Fibroblast of skin of left quadriceps (primary cell): ENCODE measurements at regions not wholly inside any gene's neighbourhood (a gene's known extent, or its start where the extent isn't known, plus 50 kb on each side); places are given as distances from the start of the nearest gene placed in this dataset.
"Not testable (repeated sequence)": the region's sequence is repeated elsewhere in the genome, so short reads cannot be mapped to it uniquely, and the experiment has no call there.

Source experiments
- DNase-seq, 2 experiments: peaks; one replicate each; pipeline ENCODE4 v3.0.0-alpha.2; 2013; ENCODE audit warnings: low read depth in 2 of 2

DNA sequence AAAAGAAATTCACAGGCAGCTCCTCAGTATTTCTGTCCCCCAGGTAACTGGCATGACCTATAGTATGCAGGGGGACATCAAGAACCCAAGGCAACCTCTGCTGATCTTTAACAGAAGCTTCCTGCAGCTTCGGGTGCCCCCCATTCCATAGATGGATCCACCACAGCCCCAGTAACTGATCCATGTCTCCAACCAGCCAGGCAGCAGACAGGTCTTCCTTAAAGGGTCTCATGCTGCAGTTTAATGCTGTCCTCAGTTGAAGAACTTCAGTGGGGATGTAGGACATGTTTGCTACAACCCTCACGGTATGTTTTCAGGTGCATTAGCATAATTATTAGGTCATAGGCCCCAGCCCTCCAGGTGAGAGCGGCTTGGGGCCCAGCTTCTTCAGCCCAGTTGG, 90.9 kb upstream of the OLIG2 start:
- DNase-seq = no peak

DNA sequence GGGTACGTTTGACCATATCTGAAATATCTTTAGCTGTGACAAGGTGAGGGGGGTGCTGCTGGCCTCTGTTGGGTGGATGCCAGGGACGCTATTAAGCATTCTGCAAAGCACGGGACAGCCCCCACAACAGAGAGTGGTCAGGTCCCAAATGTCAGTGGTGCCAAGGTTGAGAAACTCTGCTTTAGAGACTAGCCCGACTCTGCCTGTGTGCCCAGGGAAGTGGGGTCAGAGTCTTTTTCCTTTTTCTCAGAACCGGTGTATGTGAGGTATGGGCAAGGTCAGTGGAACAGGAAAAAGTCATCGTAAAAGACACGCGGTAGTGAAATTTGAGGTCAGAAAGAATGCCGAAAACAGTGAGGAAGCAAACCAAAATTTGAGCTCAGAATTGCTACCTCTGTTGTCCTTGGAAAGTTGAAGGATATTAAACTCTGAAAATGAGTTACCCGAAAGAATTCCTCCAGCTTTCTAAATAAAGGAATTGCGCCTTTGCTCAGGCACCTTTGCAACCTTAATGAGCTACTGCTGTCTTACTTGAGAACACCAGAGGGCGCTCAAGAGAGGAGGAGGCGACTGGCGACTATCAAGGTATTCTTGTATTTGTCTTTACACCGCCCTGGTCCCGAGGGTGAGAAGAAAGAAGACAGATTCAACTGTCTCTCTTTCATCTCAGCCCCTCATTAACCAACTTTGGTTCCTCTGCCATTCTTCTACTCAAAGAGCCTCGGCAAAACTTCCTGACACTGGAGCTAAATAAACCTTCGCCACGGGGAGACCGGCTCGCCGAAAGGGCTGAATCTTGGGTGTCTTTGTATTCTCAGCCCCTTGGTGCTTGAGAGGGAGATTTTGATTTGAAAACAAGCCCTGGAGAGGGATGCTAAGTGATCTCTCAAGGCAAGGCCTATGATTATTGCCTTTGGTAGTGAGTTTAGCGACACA, 85.4 kb upstream of the OLIG2 start:
- DNase-seq = peak; percentile 3 to 4

DNA sequence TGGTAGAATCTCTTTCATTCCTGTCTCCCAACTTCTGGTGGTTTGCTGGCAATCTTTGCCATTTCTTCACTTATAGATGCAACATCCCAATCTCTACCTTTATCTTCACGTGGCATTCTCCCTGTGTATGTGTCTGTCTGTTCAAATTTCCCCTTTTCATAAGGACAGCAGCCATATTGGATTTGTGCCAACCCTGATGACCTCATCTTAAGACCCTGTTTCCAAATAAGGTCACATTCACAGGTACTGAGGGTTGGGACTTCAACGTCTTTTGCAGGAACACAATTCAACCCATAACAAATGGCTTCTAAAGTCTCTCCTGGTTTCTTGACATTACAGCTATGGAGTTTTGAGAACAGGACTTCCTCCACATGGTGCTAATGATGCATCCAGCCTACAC, 84.5 kb upstream of the OLIG2 start:
- no peak for DNase-seq

DNA sequence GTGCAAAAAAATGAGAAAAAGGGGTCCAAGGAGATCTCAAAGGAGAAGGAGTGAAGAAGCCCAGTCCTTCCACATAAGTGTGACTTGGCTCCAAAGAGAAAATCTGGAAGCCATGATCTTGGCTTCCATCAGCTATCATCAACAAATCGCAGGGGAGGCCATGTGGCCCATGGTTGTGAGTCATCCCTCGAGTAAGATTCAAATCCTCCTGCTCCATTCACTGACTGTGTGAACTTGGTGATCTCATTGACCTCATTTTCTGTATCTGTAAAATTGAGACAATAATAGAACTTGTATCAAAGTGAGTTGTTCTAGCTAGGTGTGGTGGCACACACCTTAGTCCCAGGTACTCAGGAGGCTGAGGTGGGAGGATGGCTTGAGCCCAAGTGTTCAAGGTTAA, 79.1 kb upstream of the OLIG2 start:
- no peak for DNase-seq

DNA sequence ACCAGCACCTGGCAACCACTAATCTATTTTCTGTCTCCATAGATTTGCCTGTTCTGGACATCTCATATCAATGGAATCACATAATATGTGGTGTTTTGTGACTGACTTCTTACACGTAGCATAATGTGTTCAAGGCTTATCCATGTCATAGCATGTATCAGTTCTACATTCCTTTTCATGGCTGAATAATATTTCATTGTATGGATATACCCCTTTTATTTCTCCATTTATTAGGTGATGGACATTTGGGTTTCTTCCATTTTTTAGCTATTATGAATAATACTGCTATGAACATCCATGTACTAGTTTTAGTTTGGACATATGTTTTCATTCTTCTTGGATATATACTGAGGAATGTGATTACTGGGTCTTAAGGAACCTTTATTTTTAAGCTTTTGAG, 78.0 kb upstream of the OLIG2 start:
- DNase-seq = no peak

DNA sequence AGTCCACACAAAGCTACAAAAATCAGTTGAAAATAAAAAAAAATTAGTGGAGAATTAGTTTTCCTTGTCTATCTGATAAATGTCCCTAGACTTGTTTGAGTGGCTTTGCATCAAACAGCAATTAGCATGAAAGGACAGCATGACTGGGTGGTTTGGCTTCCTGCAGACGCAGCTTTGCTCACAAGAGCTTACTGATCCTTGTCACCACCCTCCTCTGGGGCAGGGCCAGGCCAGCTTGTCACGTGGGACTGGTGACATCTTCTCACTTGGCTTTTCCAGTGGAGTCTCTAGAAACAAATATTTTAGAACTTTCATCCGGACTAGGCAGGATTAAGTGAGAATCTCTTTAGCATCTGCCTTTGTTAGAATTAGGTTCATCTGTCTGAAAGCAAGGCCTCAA, 76.0 kb upstream of the OLIG2 start:
- DNase-seq = no peak

DNA sequence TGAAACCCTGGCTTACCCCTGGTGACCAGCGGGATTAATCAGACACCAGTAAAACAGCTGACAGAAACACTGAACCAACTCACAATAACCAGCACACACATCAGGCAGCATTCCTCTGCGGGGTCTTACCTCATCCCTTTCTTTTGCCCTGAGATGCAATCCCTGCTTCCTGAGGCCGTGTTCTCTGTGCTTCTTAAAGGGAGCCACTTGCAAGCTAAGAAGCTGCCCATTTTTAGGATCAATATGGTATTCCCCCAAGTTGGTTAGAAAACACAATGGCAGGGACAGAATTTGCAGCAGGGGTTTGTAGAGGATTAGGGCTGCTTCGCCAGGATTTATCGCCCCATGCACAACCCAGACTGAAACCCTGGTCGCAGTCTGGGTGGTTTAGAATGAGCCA, 74.7 kb upstream of the OLIG2 start:
- no peak for DNase-seq

DNA sequence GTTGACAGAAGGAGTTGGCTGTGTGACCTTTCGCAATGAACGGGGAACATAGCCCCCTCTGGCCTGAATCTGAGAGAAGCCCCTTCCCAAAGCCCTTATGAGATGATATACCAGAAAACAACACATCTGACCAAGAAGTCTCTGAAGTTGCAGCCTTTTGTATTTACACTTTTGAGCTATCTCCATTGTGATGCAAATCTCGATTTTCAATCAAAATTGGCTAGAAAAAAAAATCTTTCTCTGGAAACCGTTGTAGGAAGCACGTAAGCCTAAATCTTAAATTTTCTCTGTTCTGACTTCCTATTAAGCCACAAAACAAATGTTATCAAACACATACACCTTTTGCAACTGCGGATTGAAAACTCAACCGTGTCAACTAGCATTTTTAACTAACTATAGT, 71.4 kb upstream of the OLIG2 start:
- DNase-seq = no peak

DNA sequence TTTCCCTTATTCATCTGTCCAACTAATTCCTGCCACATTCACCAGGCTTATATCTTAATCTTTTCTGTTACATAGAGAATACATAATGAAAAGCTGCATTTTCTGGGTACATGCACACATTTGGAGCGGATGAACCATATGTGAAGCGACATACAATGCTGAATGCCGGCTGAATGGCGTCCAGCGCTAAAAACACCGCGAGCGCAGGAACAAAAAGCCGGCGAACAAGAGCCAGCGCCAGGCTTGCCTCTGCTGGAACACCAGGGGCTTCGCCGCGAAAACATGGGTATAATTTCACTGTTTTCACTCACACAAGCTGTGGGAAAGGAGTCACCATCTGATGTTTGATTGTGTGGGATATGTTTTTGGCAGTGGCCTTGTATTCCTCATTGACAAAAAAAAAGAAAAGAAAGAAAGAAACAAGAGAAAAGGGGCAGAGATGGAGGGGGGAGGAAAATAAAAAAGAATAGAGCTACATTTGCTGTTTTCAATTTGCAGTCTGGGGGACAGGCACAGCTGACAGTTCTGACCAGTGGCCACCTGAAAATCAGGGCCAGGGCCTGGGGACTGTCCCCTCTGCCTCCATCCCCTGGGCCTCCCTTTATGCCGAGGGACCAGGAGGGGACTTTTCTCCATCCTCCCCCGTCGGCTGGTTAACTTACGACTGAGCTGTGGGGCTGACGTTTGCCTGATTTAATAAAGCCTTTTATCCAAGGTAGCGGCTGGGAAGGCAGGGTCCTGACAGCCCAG, 70.2 kb upstream of the OLIG2 start:
- DNase-seq = no peak

DNA sequence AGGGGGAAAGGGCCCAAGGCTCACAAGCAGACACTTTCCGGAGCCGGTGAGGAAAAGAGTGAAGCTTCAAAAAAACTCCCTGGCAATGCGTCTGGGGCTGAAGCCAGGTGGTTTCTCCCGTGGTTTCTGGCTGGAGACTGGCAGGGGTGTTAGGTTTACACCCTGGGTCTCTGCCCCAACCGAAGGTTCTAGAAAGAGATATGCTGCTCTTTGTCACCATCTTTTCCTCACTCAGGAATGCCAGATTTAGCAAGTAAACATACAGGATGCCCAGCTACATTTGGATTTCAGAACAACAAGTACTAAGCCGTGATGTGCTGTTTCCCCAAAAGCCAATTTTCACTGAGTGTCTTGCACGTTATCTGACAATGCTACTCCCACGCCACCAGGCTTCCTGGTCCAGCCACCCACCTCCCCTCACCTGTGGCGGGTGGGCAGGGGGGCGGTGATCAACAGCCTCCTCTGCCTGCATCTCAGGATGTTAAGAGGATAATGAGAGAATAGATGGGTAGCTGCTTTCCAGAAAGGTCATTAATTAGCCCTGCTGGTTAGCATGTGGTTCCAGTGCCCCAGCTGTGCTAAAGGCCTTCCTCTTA, 69.6 kb upstream of the OLIG2 start:
- no peak for DNase-seq

DNA sequence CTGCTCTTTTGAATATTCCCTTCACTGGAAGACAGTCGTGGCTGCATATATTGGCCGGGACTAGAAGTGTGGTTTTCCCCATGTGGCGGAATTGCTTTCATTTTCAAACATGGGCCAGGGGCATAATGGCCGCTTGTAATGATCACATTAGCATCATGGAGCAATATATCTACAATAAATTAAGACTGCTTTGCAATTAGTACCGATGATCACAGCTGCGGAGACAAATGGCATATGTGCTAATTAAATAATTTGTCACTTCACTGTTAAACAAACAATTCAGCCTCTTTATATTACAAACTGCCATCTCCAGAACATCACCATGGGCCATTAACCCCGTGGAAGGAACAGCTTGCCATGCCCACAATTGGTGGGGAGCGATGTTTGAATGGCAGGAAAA, 68.2 kb upstream of the OLIG2 start:
- DNase-seq = no peak

DNA sequence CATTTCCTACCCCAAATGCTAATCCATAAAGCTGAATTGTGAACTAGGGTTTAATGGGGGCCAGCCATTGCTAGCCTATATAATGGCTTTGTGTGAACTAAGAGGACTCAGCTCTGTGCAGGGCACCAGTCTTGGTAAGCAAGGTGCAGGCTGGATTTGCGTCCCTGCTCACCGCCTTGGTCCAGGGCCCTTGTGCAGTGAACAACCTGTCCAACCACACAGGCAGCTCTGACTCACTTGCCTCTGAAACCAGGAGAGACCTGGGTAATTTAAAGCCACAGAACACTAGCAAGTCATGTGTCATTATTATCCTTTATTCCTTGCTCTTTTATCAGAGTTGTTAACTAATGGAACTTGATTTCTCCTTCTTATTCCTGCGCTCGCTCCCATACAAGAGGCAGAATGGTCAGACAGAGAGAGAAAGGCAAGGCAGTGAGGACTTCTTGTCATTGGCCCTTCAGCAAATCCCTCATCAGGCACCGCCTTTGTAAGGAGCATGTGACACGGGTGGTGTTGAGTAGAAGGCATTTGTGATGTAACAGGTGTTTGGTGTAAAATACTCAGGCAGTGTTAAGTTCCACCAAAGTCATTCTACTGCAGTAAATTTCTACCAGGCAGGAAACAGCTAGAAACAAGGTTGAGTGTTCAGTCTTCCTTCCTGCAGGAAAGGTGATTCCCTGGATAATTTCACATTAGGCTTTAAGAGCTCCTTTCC, 67.3 kb upstream of the OLIG2 start:
- no peak for DNase-seq

DNA sequence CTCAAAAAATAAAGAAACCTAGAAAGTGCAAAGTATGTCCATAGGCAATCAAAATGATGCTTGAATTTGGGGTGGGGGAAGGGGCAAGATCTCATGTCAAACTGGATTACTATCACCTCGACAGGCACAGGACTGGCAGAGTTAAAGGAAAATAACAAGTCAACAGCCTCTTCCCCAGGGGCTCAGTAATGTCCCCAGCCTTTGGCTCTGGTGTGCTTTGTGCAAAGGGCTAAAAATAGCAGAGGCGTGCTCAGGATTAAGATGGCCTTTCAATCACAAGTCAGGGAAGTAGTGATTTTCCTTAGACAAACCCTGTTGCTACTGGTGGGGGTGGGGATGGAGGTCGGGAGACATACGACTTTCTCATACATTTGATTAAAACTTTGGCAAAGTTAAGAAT, 63.5 kb upstream of the OLIG2 start:
- DNase-seq = no peak

DNA sequence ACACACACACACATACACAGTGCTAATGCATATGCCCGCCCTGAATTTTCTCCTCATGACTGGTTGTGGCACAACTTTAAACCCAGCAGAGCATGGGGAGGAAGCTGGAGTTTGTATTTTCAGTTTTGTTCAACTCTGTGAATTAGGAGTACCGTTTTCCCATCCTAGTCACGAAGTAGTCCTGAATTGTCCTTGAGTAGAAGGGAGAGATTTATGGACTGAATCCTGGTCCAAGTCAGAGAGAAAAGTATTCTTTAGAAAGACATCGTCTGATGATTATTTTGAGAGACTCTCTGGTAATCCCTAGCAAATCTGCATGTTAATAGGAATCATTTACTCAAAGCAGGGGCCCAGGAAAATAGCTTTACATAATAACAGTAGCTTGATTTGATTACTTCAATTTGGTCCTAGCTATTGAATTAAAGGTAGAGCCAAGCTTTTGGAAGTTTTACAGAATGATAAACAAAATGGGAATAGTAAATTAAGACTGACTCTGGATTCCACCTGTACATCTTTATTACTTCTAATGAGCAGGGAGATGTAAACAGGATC, 60.5 kb upstream of the OLIG2 start:
- no peak for DNase-seq

DNA sequence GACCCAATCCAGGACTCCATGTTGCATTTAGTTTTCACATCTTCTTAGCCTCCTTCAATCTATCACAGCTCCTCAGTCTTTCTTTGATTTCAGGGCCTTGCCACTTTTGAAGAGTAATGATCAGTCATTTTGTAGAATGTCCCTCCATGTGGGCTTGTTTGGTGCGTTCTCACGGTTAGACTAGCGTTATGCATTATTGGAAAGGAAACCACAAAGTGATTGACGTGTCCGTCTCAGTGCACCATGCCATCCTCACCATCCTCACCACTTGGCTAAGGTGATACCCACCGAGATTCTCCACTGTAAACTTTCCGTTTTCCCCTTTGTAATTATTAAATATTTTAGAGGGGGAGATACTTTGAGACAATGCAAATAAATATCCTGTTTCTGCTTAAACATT, 59.6 kb upstream of the OLIG2 start:
- no peak for DNase-seq

DNA sequence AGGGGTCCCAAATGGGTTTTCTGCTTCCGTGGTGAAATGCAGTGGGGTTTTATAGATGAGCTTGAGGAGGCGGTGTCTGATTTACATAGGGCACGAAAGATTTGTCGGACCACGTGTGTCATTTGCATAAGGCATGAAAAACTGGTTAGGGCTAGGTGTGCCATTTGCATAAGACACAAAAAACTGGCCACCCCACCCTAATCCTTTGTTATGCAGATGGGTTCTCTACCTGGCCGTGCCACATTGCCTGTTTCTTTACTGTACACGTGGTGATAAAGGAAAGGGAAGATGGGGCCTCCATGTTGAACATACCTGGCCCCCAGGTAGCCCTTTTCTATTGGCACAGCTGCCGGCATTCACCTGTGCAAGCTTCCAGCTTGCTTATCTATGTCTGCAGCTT, 57.6 kb upstream of the OLIG2 start:
- DNase-seq = not testable (repeated sequence)

DNA sequence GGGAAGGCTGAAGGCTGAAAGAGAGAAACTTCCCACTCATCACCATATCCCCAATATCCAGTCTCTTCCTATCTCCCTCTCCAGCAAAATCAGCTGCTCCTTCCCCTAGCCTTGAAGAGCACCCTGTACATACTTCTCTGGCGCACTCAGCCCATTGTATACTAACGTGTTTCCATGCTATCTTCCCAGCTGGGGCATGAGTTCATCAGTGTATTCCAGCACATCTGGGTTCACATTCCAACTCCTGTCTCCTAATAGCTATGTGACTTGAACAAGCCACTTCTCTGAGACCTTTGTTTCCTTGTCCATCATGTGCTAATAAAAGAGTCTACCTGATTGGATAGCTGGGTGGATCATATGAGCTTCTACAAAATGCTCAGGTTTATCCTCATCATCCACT, 51.1 kb upstream of the OLIG2 start:
- no peak for DNase-seq

DNA sequence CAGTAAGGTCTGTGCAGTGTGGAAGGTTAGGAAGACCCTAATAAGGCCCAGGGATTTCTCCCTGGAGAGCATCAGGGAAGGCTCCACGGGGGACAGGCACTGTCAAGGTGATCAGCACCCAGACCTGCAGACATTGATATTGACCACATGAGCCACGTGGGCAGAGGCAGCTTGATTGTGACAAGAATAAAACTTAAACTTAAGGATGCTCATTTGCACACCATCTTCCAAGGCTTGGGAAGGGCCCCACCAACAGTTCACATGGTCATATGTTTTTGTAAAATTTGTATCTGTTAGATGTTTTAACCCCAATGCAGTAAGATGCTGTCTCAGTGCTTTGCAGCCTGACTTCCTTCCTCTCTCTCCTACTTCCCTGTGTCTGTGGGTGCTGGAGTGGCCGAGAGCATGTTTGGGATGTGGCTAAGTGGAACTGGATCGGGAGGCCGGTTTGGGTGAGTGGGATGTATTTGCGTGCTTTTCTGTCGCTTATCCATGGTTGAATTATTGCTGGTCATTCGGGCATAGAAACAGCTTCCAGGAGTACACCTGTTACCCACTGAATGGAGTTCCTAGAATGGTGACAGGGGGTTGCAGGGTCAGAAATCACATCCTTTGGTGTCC, 49.8 kb upstream of the OLIG2 start:
- no peak for DNase-seq
